Activated CD4-positive, alpha-beta T cell treated with anti-CD3 and anti-CD28 coated beads, Interleukin-10, Interleukin-2, amounts not matched to agents 100 ng/mL and 50 ng/mL, durations not matched to agents 16 hours and 8 hours (primary cell): ENCODE measurements at regions not wholly inside any gene's neighbourhood (a gene's known extent, or its start where the extent isn't known, plus 50 kb on each side); places are given as distances from the start of the nearest gene placed in this dataset.
A peak's percentile ranks its signal among the peaks of the same experiment; 100 is the strongest.
"Not testable (repeated sequence)": the region's sequence is repeated elsewhere in the genome, so short reads cannot be mapped to it uniquely, and the experiment has no call there.

ENCODE experiments used
- DNase-seq: peaks from one replicate; pipeline ENCODE4 v3.0.0-alpha.2; 2020

DNA sequence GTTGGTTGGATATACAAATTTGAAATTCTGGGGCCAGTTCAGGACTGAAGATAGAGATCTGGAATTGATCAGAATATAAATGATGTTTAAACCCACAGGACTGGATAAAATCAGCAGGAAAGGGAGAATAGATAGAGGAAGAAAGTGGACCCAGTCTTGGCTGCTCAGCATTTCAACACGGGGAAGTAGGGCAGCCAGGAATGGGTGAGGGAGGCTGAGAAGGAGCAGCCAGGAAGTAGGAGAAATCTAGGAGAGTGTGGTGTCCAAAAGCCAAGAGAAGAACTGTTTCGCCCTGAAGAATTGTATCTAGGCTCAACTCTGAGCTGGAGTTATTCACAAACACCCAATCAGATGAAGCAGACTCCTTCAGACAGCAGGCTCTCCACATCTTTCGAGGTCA lies 197.9 kb downstream of the CDCA7 start:
- DNase-seq, result no peak

DNA sequence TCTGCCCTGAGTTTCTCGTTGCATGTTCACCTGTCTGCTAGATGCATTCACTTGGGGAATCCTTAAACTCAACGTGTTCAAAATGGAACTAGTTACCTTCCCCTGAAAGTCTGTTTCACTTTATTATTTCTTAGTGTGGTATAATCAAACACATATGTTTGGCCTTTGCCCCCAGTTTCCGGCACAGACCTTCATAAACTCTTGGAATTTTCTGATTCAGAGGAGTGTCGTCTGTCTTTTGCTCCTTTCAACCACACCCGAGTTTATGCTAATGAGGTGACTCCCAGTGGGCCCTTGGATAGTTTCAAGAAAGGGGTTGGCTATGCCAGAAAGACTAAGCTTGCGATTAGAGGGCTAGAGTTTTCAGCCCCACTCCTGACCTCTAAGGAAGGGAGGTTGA lies 198.9 kb downstream of the CDCA7 start:
- no peak for DNase-seq

DNA sequence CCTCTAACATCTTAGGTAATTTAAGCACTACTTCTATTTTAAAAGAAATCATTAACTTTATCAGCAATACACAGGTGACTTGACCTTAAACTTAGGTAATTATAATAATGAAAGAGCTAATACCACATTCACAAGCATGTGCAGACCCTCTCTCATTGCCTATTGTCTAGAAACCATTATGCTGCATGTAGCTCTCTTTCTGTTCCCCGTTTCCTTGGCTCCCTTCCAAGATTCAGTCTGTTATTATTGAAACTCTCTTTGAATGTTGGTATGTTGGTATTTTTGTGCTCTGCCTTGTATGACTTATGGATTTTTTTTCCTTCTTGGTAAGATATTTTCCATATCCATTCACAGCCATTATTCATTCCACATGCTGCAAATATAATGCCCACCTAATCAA lies 201.2 kb downstream of the CDCA7 start:
- no peak for DNase-seq

DNA sequence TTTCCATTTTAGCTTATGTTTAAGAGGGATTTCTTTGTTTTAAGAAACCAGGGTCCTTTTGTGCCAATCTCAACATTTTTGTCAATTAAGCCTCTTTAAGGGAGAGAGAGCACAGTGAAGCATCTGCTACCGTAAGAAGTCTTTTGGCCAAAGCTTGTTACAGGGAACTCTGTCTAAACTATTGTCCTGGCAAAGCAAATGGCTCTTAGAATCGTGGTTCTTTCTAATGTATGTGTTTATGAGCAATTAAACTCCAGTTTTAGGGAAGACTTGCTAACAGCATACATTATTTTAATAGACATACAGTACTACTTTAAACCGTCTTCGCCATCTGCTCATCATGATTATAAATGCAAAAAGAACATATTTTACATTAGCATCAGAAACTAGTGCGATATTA lies 202.1 kb downstream of the CDCA7 start:
- DNase-seq, result no peak

DNA sequence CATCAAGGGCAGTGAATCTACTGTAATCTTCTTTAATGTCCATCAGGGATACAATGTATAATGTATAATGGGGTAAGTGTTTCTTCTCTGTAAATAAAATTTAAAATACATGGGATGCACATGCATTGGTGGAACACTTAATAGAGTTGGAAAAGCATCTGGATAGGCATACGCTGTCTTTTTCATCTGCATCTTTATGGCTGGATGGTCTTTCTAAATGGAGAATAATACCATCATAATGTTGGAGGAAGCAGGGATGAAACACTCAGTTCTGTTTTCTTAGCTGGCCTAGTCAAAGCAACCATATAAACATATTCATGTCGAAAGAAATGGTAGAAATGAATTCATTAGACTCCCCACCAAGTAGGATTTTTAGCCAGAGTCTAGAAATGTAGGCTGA lies 202.8 kb downstream of the CDCA7 start:
- no peak for DNase-seq

DNA sequence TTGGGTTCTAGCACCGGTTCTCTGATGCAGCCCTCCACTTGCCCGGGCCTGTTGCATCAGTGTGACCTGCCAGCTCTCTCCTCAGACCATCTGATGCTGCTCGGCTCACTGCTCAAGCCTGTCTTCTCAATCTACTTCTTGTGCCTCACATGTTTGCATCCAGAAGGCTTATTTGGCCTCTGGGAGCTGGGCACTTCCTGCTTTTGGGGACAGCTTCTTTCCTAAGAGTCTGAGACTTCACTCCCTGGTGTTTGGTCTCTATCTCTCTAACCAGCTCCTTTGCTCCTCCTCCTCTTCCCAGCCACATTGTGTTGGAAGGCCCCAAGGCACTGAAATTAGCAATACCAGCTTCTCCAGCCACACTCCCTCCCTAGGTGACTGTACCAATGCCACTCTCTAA lies 212.8 kb downstream of the CDCA7 start:
- no peak for DNase-seq

DNA sequence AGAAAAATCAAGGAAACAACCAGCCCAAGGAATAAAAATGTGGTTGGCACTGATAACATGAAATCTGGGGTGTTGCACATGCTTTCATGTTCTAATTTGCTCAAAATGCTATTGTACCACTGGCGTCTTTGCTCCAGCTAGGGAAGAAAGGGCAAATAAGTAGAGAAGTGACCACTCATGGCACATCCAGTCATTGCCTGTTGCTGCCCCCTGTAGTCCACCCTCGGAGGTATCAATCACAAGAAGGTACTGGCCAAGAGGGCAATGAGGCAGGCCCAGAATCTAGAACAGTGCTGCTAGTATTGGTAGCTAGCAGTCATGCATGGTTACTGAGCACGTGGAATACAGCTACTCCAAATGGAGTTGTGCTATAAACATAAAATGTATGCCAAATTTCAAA lies 213.4 kb downstream of the CDCA7 start:
- DNase-seq, result no peak

DNA sequence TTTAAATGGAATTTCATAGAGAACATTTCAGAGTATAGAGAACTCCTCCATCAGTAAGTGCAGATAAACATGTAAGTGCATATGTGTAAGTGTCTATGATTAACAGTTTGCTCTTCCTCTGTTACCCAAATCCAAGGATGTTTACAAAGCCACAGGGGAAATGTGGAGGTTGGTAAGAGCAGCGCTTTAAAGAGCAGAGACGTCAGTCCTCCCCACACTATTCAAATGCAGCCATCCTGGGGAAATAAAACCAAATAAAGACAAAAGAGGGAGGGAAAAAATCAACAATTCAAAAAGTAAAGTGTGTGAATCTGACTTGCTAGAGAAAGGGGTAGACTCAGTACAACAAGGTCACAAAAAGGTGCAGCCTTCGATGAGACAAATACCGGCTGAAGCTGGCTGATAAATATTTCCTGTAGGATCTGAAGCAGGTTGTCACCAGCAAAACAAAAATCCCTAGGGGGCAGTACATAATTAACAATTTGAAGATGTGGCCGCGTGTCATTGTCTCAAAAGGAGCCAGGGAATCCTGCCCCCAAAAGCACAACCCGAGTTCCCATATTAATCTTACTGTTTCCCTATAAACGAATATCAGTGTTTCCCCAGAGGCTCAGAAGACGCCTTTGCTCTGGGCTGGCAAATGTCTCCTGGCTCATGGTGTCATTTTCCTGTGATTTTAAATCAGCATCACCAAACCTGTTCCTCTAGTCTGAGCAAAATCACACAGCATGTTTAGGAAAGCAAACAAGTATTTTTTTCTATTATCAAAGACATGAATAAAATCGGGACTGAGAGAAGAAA lies 216.5 kb downstream of the CDCA7 start:
- peak; percentile 8 for DNase-seq

DNA sequence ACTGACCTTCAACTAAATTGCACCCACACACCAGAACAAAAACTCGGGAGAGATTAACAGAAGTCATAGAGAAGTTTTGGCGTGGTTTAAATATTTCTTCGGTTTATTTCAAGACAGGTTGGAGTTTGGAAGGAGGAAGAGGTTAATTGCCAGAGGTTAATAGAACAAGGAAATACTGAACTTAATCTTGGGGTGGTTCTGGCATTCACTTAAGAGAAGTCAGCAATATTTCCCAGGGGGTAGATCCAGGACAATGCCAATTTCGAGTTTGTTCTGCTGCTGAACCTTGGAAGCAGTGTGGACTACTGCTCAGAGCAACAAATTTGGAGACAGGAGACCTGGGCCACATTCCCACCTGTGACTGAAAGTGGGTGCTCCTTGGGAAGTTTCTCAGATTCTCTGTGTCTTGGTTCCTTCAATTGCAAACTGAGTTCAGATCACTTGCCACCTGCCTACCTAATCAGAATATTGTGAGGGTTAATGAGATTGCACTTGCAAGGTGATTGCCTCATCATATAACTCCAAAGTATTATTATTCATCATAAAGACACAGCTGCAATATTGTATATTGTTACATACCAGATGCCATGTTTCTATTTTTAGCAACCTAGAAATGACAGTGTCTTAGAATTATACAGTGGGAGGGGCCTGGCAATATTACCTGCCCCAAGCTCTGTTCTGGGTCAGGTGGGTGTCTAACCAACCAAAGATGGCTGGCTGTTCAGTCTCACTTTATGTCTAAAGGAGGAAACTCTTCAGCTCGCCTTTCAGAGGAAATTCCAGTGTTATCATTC lies 217.4 kb downstream of the CDCA7 start:
- DNase-seq, result no peak

DNA sequence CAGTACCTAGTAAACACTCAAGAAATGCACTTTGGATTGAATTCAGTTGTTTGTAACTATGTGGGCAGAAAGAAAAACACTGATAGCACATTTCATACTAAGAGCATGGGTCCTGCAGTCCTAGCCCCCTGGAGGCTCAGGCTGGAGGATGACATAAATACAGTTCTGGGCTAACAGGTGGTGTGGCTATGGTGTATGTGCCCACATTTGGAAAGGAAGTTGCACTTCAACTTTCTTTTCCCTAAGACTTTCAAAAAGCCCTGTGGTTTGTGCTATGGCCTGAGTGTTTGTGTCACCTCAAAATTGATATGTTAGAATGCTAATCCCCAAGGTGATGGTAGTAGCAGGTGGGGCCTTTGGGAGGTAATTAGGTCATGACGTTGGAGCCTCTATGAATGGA lies 218.2 kb downstream of the CDCA7 start:
- DNase-seq, result no peak

DNA sequence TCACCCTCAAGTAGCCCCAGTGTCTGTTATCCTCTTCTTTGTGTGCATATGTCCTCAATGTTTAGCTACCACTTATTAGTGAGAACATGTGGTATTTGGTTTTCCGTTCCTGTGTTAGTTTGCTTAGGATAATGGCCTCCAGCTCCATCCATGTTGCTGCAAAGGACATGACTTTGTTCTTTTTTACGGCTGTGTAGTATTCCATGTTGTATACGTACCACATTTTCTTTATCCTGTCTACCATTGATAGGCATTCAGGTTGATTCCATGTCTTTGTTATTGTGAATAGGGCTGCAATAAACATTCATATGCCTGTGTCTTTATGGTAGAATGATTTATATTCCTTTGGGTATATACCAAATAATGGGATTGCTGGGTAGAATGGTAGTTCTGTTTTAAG lies 219.1 kb downstream of the CDCA7 start:
- not testable (repeated sequence) for DNase-seq

DNA sequence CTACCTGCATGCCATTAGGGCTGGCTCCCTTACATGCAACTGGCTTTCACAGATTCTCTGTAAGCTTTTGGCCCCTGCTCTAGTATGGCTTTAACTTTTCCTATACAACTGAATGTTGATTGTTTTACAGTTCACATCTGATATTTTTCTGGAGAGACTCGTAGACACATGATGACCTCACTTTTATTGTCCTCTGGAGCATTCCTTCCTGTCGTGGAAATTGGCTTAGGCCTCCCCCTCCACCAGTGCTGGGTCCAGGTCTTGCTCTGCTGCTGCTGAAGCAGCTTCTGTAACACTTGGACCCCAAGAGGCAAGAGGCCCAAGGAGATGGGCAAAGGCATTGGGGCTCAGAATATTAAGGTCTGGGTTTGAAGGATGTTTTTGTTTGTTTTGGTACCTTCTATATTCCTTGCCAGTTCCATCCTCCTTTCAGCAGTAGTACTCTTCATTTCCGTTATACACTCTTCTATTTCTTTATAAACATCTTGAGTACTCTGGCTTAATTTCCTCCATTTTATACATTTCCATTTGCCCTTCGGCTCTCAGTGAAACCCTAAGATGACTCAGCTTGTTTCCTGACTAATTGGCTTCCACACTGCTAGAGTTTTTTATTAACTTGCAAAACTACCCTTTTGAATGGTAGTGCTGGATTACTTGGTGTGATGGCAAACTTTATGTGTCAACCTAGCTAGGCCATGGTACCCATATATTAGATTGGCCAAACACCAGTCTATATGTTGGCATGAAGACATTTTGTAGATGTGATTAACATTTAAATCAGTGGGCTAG lies 219.8 kb downstream of the CDCA7 start:
- DNase-seq, result peak; percentile 19

DNA sequence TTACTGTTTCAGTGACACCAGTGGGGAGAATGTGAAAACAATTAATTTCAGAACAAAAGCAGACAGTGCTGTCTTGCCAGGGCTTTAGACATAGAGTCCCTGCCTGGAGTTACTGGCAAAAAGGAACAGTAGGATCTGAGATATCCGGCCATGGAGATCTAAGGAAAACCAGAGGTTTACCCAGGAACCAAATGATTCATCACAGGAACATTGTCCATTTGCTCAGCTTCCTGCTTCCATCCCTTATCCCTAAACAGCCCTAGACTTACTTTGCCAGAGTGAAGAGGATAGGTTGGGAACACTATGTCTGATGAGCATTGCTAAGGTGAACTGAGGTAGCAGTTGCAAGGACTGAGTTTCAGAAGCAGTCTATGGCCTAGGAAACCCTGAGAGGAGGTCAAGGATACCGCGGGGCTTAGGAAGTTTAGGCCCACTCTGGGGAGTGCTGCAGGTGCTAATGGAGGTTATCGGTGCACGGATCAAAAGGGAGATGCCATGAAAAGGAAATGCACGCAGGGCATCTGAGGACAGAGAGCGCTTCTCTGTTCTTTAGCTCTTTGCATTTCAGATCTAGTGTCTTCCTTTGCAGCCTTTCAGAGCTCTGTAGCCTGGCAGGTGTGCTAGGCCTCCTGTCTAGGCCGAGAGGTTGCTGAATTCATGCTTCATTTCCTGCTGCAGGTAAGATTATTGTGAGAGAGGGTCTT lies 223.9 kb downstream of the CDCA7 start:
- DNase-seq, result no peak

DNA sequence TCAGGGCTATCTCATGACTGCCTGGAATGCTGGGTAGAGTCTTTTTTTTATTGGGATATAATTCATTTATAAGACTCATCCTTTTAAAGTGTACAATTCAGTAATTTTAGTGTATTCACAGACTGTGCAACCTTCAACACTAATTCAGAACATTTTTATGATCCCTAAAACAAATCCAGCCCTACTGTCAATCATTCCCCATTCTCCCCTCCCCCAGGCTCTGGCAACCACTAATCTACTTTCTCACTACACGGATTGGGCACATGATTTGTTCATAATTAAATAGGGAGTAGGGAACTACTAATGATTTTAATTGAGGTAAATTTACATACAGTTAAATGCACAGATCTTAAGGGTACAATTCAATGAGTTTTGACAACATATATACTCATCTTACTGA lies 225.7 kb downstream of the CDCA7 start:
- DNase-seq, result no peak

DNA sequence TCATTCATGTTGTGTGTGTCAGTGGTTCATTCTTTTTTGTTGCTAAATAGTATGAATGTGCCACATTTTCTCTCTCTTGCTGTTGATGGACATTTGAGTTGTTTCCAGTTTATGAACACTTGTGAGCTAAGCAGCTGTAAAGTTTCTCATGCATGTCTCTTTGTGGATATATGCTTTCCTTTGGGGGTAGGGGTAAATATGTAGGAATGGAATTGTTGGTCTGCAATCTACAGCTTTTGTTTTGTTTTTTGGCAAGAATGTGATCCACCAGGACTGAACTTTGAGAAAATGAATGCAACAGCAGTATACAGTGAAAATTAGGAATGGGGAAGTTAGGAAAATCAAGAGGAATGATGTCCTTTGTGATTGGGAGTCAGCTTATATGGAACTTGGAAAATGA lies 226.3 kb downstream of the CDCA7 start:
- no peak for DNase-seq

DNA sequence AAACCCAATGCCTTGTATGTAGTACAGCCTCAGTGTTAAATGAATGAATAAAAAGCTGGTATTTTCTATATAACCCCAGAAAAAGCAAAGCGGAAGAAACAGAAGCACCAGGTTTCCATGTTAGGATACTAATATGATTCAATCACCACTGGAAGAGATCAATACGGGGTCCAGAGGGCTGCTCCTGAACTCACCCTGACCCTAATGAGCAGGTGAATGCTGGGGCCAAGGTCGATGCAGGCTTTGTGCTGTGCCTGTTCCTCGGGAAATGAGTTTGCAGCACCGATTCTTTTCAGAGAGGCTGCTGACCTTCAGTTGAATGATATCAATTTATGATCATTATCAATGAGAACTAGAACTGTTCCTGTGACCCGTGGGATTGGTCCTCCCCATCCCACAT lies 228.5 kb downstream of the CDCA7 start:
- DNase-seq, result no peak

DNA sequence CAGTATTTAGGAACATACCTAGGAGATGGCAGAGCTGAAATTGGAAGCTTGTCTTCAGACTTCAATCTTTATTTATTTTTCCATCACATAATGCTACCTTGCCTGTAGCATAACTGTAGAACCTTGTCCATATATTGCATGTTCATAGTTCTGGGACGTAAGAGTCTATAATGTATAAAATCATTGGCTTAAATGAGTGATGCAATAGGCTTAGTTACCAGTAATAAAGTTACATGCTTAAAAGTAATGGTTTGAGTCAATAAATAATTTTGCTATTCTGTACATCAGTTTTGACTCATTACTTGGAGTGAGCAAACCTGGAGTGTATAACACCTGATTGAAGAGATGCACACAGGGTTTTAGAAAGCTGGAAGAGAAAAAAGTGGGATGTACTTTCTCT lies 229.3 kb downstream of the CDCA7 start:
- DNase-seq, result no peak

DNA sequence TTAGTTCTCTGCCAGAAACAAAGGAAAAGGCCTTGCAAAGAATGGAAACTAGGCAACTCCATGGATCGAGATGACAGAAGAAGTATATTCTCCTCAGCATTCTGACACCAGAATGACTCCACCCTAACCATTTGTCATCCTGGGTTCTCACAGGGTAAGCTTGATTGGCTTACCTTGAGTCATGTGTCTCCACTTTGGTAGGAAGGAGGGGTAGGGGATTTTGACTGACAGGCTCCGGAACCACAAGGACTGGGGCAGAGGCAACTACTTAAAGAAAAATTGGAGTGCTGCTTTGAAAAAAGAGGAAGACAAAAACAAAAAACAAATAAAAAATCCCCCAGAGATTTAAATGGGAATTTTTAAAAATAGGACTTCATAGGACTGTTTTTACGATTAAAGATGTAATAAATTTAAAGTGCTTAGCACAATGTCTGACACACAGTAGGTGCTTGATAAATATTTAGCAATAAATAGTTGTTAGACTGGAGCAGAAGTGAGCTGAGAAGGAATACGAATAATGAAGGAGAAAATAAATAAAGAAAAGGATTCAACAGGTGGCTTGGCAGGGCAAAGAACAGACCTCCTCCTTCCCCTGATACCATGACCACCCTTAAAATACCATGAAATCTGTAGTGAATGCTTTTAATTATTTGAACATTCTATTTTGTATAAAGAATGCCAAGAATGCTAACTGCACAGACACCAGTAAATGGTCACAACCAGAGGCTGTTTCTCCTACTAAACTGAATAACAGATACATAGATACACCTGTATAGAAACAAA lies 230.2 kb downstream of the CDCA7 start:
- no peak for DNase-seq

DNA sequence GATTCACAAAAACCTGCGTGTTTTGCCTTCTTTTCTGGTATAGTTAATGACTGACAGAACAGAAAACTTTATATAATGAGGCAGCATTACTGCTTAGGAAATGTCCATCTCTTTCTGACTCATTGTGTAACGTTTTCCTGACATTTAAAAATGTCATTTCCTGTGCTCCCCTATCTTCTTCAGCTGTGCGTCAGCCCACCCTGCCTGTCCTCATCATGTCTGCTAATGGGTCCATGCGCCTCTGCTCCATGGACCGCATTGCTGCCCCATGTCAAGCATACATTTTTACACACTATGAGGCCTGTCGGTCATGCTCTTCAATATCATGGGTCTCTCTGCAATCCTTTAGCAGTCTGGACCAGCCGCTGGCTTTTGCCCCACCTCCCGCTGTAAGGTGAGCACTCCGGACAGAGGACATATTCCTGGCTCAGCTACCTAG lies 234.3 kb downstream of the CDCA7 start:
- no peak for DNase-seq

DNA sequence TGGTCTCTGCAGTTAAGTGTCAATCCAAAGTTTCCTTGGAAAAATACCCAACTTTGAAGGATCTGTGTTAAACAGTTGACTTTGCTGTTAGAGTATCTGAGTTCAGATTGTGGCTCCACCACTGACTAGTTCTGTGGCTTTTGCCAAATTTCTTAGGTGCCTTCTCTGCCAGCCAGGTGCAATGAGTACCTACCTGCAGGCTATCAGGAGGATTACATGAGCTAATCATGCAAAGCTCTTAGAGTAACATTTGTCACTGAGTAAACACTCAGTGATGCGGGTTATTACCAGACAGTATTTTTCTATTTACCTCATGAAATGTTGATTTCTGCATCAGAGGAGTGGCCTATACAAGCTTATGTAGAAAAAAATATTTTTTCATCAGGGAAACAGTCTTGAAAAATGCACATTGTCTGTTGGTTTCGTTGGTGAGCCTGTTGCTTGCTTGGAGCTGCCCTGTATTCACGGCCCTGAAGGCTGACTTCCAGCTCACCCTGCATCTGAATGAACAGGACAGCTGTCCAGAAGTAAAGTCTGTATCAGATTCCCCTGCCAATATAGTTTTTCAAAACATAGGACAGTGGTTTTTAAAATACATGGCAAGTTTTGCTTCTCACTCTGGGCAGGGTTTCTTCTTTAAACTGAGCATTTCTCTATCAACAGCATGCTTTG lies 235.1 kb downstream of the CDCA7 start:
- no peak for DNase-seq

DNA sequence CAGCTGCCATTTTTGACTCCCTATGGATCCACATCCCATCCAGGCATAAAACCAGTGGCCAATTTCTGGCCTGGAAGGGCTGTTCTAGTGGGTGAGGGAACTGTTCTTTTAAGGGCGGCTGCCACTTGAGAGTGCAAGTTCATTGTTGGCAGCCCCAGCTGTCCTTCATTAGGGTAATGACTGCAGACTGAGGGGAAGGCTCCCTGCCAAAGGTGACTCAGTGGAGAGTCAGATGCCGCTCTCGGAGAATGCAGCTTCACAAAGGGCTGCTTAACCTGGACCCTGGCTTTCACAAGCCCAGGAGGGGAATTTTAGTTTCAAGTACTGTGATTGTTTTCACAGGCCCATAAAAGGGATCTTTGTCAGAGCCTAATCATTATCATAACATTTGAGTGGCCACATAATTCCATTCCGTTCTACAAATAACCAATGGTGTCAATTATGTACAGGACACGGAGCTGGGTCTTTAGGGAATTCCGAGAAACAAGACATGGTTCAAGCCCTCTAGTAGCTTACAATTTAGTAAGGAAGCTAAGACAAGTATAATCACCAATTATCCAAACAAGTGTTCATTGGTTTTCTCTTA lies 235.7 kb downstream of the CDCA7 start:
- DNase-seq, result no peak
